ENCODE measurements at regions not wholly inside any gene's neighbourhood (a gene's known extent, or its start where the extent isn't known, plus 50 kb on each side); places are given as distances from the start of the nearest gene placed in this dataset.

GRCh38 chr3:194801461-194802432 lies 116.1 kb downstream of the FAM43A start:
- no peak for DNase-seq (ENCODE audit: low read depth in 1 of 2, low spot score in 1 of 2)

- no peak for DNase-seq (ENCODE audit: low read depth in 1 of 2, low spot score in 1 of 2)
Measured at GRCh38 chr3:194804796-194805195, 119.1 kb downstream of the FAM43A start.

DNA sequence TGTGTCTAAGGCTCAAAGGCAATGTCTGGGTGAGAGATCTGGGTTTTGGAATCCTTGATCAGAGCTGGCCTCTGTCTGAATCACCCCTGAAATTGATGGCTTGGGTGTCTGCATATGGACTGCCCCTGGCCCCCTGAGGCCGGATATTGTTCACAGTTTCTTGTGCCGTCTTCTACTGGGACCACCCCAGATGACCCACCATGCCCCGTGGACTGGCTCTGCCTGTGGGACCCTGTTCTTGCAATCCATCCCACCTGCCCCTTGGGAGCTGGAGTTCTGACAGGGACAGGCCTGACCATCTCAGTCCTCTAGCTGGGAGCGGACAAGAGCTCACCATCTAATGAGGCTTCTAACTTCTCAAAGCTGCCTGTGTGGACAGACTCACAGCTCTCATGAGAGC lies 119.9 kb downstream of the FAM43A start:
- DNase-seq (ENCODE audit: low read depth in 1 of 2, low spot score in 1 of 2), result no peak

GRCh38 chr3:194806991-194807630 lies 121.4 kb downstream of the FAM43A start:
- DNase-seq (ENCODE audit: low read depth in 1 of 2, low spot score in 1 of 2), result no peak

GRCh38 chr3:194808640-194809097 lies 123.0 kb downstream of the FAM43A start:
- DNase-seq (ENCODE audit: low read depth in 1 of 2, low spot score in 1 of 2), result no peak

- DNase-seq (ENCODE audit: low read depth in 1 of 2, low spot score in 1 of 2), result no peak
Measured at GRCh38 chr3:194809382-194809781, 123.7 kb downstream of the FAM43A start.

GRCh38 chr3:194810076-194810475 lies 124.4 kb downstream of the FAM43A start:
- no peak for DNase-seq (ENCODE audit: low read depth in 1 of 2, low spot score in 1 of 2)

GRCh38 chr3:194811118-194811517 lies 125.4 kb downstream of the FAM43A start:
- no peak for DNase-seq (ENCODE audit: low read depth in 1 of 2, low spot score in 1 of 2)

GRCh38 chr3:194812176-194812575 lies 126.5 kb downstream of the FAM43A start:
- no peak for DNase-seq (ENCODE audit: low read depth in 1 of 2, low spot score in 1 of 2)

DNA sequence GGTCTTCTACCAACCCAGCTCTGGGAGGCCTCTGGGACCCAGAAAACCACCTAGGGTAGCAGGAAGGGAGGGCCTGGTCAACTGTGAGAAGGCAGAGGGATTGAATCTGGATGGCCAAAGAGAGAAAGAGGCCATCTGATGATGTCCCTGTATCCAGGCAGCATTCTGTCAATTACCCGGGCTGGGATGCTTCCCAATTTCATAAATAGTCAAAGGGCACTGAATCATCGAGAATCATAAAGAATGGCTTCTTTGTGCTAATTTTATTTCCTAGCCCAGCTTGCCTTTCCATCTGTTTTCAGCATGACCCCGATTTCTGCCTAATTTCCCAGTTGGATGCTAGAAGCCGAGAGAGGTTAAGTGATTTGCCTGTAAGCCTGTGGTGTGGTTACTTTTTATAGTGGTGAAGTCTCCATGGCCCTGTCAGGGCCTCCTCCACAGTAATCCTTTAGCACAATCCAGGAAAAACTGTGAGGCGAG lies 129.2 kb downstream of the FAM43A start:
- DNase-seq (ENCODE audit: low read depth in 1 of 2, low spot score in 1 of 2), result no peak

DNA sequence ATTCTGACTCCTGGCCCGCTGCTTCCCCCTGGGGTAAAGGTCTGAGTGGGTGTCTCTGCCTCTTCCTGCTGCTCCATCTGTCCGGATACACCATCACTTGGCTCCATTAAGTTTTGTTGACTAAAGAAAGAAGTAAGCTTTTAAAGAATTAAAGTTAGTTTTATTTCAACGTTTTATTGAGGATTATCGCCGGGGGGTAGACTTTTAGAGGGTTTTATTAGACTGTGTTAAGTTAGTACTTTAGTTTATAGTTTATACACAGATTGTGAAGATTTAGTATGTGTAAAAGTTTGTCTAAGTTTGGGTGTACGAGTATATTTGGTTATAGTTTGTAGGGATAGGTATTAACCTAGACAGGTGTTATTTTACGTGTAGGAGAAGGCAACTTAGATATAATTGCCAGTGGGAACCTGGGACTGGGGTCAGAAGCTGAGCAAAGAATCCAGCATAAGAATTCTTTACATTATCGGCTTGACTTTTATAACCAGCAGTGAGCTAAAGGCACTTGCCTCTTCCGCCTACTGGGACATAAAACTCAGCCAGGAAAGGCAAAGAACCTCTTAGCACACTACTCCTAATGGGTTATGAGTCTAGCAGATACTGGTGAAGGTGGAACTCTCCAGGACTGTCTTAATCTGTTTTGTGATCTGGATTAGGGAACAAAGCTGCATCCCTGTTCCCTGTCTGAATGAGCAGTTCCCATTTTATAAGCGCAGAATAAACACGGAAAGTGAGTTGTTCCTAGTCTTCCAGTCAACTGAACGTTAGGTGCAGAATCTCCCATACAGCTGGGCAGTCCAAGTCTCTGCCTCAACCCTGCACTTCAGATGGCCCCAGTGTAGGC lies 131.3 kb downstream of the FAM43A start:
- no peak for DNase-seq (ENCODE audit: low read depth in 1 of 2, low spot score in 1 of 2)

GRCh38 chr3:194817592-194817930 lies 131.9 kb downstream of the FAM43A start:
- DNase-seq (ENCODE audit: low read depth in 1 of 2, low spot score in 1 of 2), result no peak

GRCh38 chr3:194817936-194818335 lies 132.3 kb downstream of the FAM43A start:
- DNase-seq (ENCODE audit: low read depth in 1 of 2, low spot score in 1 of 2), result no peak

DNA sequence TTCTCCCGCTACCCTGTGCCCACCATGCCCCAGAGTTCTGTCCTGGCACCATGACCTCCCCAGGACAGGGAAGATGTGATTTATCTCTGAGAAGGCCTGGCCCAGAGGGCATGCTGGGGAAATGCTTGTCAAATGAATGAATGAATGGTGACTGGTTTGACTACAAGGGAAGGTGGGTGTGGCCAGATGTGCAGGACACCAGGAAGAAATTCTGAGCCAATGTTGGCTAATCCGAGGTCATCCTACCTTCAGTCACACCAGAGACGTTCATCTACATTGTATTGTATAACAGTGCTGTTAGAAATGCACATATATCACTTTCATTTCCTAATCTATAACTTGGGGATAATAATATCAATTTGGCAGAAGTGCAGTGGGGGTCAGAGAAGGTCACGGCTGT lies 138.4 kb downstream of the FAM43A start:
- DNase-seq (ENCODE audit: low read depth in 1 of 2, low spot score in 1 of 2), result no peak

DNA sequence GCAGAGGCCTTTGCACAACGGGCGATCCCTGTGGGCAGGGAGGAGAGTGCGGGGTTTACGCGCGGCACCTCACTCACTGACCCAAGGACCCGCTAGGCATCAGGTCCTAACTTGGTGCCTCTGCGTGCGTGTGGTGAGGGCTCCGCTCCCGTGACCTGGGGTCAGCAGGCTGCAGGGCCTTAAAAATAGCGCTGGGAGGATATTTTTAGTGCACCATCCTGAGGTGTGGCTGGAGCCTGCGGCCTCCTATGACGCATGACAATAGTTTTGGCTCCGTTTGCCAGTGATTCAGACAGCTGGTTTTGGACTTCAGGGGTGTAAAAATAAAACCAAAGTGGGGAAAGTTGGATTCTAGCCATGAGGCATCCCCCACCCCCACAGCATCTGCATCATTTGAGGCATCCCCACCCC lies 139.0 kb downstream of the FAM43A start:
- DNase-seq (ENCODE audit: low read depth in 1 of 2, low spot score in 1 of 2), result no peak

DNA sequence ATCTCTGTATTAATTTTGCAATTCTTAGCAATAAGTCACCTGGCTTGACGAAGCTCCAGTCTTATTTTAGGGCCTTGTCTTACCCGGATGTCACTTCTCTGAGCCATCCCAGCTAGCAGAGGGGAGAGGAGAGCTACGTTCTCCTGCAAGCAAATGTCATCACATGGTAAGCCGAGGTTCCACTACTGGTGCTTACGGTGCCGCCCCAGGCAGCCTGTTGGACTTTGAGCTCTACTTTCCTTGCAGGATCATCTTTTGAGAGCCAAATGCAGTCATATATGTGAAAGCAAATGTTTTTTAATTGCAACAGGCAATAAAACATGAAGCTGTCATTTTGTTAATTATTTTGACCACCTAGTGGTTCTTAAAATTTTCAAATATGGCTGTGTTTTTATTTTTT lies 140.9 kb downstream of the FAM43A start:
- DNase-seq (ENCODE audit: low read depth in 1 of 2, low spot score in 1 of 2), result no peak

DNA sequence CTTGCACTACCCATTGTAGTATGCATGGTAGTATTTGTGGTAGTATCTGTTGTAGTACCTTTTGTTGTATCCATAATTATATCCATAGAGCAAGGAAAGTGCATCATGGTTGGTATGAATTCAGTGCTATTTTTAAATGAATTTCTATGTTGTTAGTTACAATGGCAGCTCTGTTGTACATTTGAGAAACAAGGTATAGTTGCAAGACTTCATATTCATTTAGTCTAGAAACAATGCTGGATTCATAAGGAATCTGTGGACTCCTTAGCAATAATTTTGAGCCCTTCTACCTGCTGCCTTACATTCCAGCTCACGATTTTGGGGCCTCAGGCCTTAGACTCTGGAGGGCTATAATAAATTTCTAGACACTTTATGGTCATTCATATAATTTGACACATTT lies 141.8 kb downstream of the FAM43A start:
- no peak for DNase-seq (ENCODE audit: low read depth in 1 of 2, low spot score in 1 of 2)

- DNase-seq (ENCODE audit: low read depth in 1 of 2, low spot score in 1 of 2), result no peak
Measured at GRCh38 chr3:194828116-194828515, 142.4 kb downstream of the FAM43A start.

- DNase-seq (ENCODE audit: low read depth in 1 of 2, low spot score in 1 of 2), result no peak
Measured at GRCh38 chr3:194828926-194829325, 143.2 kb downstream of the FAM43A start.

DNA sequence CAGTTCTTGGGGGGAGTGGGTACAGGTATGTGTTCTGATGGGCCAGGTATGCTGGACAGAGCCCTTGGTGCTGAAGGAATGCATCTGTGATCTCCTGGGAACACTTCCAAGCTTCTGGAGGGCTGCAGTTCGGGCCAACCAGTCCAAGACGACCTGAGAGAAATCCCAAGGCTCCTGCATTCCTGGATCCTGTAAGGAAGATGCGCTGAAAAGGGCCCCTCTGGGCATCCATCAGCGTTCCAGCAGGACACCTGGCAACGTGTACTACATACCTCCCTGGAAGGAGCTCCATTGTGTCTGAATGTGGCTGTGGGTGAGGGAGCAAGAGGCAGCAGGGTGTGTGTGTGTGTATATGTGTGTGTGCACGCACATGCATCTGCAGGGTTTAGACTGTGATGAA lies 144.7 kb downstream of the FAM43A start:
- no peak for DNase-seq (ENCODE audit: low read depth in 1 of 2, low spot score in 1 of 2)

- no peak for DNase-seq (ENCODE audit: low read depth in 1 of 2, low spot score in 1 of 2)
Measured at GRCh38 chr3:194830978-194831377, 145.3 kb downstream of the FAM43A start.
